Activated naive CD4-positive, alpha-beta T cell treated with anti-CD3 and anti-CD28 coated beads, Interleukin-2, amount 50 U/mL, for 16 hours (primary cell): ENCODE measurements at regions not wholly inside any gene's neighbourhood (a gene's known extent, or its start where the extent isn't known, plus 50 kb on each side); places are given as distances from the start of the nearest gene placed in this dataset.
"Not testable (repeated sequence)": the region's sequence is repeated elsewhere in the genome, so short reads cannot be mapped to it uniquely, and the experiment has no call there.

ENCODE experiments used
- DNase-seq: peaks from one replicate; pipeline ENCODE4 v3.0.0-alpha.2; 2020

- no peak for DNase-seq
Measured at GRCh38 chr14:71438684-71439083, 493.5 kb upstream of the RGS6 start.

DNA sequence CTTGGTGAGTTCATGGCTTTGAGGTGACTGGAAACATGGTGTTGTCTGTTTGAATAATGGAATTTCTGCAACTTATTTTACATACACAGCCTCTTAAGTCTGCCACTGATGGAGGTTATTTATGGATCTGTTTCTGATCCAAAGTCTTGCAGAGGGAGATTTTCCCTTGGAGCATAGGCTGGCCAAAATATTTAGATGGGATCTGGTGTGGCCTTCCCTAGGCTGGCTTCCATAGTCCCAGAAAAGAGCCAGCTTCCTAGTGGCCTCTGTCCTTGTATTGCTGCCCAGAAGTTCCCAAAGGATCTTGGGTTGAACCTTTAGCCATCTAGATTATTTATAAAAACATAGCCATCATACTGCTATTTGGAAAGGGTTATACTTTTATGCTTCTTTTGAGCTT, 491.1 kb upstream of the RGS6 start:
- no peak for DNase-seq

GRCh38 chr14:71444030-71444822, 488.0 kb upstream of the RGS6 start:
- no peak for DNase-seq

- DNase-seq, result no peak
Measured at GRCh38 chr14:71448431-71449315, 483.6 kb upstream of the RGS6 start.

DNA sequence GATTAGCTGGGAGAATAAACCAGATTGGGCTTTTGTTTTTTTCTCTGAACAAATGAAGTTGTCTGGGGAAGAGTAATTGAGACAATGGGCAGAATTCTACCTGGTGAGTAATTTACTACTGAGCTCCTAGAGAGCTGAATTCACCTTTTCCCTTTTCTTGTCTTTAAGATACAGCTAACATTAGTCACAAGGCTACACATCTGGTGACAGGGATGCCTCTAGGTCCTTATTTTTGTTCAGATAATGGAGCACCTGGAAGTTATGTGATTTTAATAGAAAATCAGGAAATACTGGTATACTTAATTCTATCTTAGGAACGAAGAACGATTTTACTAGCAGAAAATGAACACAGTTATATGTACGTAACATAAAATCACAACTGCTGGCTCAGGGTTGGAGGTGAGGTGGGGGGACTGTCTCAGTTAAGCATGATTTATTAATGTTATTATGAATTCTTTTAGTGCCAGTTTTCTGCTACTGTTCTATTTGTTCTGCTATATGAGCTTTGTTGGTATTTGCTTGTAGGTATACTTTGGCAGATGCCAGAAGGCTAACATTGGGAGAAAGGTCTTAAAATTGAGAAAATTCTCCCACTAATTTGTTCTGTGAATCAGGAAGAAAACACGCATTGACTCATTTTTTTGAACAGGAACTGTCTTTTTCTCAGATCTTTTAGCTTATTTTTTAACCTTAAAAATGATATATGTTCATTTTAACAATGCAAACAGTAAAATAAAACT, 482.7 kb upstream of the RGS6 start:
- DNase-seq, result no peak

DNA sequence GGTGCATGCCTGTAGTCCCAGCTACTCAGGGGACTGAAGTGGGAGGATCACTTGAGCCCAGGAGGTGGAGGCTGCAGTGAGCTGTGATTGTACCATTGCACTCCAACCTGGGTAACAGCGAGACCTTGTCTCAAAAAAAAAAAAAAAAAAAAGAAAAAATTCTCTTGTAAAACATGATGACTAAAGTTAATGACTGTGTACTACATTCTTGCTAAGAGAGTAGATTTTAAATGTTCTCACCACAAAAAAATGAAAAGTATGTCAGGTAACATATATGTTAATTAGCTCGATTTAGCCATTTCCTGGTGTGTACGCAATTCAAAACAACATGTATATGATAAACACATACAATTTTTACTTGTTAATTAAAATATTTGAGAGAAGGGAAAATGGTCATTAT, 480.7 kb upstream of the RGS6 start:
- no peak for DNase-seq

DNA sequence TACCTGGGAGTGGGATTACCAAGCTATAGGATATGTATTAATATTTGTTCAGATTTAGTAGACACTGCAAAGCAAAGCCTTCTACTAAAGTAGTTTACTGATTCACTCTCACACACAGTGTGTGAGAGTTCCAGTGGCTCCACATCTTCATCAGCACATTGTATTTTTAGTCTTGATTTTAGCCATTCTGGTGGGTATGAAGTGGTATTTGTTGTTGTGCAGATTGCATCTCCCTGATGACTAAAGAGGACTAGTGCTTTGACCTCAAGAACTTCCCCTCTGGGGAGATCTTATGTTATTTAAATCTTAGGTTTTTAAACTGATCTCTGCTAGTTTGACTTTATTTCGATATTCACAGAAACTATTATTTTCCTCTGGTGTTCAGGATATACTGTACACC, 479.7 kb upstream of the RGS6 start:
- DNase-seq, result no peak

DNA sequence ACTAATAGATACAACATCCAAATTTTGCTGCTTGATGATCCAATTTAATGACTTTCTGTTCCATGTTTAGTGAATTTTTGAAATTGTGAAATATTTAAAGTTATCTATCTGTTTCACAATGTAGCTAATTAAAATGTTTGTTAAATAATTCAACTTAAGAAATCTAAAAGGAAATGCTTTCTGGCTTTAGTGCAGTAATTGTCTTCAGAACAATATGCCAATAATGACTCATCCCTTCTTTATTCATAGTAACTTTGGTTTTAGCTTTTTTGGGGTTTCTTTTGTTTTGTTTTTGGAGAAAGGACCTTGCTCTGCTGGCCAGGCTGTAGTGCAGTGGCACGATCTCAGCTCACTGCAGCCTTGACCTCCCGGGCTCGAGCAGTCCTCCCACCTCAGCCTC, 479.2 kb upstream of the RGS6 start:
- DNase-seq, result no peak

- no peak for DNase-seq
Measured at GRCh38 chr14:71454010-71454409, 478.2 kb upstream of the RGS6 start.

GRCh38 chr14:71454513-71455332, 477.5 kb upstream of the RGS6 start:
- DNase-seq, result no peak

DNA sequence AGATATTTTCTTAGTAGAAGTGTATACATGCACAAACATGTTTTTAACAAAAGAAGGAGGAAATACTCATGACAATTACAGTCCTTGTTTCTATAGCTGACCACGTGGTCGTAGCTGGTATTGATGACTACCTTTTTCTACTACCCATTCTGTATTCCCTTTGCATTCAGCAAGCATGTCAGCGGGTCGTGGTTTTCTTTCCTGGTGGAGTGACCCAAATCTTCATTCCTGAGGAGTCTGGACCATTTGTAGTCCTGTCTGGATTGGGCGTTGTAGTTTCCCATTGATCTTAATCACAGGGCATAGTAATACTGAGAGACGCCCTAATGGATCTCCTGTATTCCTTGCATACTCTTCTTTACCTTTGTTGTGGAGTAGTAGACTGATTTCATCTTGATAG, 472.1 kb upstream of the RGS6 start:
- DNase-seq, result no peak

DNA sequence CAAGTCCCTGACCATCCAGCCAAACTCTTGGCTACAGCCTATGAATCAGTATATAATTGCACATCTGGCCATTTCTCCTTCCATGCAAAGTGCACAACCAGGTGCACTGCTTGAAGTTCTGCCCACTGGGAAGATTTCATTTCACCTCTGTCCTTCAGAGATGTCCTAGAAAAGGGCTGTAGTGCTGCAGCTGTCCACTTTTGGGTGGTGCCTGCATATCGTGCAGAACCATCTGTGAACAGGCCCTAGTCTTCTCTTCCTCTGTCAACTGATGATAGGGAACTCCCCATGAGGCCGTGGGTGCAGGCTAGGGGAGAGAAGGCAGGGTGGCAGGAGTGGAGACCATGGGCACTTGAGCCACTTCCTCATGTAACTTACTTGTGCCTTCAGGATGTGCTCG, 470.6 kb upstream of the RGS6 start:
- DNase-seq, result not testable (repeated sequence)

DNA sequence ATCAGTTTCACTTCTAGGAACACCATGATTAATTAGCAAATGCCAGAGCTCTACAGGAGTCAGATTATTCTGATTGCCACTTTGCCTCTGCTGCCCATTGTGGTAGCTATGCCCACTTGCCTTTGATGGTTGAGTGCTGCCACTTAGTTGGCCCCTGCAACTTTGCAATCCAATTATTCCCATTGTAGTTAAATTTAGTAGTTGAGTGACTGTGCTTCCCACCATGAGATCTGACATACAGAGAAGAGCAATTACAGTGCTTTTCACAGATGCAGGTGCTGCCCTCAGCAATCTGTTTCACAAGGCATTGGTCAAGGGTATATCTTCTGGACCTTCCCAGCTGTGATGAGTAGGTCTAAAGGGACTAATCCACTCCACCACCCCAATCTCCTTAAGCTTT, 468.4 kb upstream of the RGS6 start:
- DNase-seq, result no peak

- no peak for DNase-seq
Measured at GRCh38 chr14:71464840-71465239, 467.4 kb upstream of the RGS6 start.

DNA sequence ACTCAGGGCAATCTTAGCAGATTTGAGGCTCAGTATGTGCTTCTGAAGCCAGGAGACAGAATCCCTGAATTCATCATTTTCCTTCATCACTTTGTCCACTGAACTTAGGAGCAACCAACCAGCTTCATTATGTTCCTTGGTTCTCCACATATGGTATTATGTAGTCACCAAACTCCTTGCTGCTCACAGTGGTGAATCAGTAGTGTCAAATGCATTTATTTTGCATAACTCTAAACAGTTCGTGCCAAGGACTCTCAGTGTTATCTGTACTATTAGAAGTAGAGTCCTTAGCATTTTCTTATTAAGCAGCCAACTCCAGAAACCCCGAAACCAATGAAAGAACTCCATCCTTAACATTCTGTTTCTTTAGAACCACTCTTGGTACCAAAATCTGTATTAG, 466.9 kb upstream of the RGS6 start:
- no peak for DNase-seq

DNA sequence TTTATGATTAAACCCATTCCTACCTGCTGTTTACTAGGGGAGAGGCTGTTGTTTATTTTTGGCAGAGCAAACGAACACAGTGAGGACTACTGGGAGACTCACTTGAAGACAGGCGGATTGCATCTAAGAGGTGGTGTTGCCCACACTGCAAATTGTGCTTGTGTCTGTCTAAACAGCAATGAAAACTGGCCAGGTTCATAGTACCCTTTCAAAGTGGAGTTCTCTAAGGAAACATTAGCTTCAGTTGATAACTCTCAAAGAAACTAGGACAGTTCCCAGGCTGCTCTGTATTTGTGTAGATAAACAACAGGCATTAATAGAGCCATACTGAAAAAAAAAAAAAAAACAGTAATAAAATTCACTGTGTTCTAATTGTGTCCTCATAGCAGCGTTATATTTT, 466.0 kb upstream of the RGS6 start:
- DNase-seq, result no peak

DNA sequence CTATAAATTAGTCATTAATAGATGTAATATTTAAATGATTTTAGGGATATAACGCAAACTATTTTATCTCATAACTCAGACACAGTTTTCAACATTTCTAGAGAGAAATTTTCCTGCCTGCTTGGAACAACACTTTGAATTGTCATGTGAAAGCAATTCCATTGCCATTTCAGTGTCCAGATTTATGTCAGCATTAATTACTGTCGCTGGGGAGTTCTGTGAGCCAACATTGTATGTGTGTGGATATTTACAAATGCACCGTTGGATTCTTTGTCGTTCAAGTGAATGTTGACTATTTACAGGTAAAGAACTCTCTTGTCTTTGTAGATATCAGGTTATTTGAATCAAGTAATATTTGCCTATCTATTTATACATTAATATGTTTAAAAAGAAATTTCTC, 465.3 kb upstream of the RGS6 start:
- DNase-seq, result no peak

DNA sequence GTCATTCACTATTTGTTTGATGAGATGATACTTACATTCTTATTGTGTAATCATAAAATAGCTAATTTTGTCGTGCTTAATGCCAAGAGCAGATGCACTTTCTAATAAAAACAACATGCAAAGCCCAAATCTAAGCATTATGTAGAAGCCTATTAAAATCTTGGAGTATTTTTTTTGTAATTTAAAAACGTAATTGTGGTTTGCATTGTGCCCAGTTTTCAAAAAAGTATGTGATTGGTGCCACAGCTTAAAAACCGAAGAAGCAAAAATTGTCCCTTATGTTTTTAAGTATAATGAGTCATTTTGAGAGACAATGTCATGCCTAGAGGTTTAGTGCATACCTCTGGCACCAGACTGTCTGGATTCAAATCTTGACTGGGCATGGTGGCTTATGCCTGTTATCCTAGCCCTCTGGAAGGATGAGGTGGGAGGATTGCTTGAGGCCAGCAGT, 464.8 kb upstream of the RGS6 start:
- no peak for DNase-seq

- no peak for DNase-seq
Measured at GRCh38 chr14:71468701-71469100, 463.5 kb upstream of the RGS6 start.

GRCh38 chr14:71469643-71470335, 462.4 kb upstream of the RGS6 start:
- DNase-seq, result no peak

GRCh38 chr14:71471634-71472355, 460.4 kb upstream of the RGS6 start:
- no peak for DNase-seq
